ENCODE measurements at regions not wholly inside any gene's neighbourhood (a gene's known extent, or its start where the extent isn't known, plus 50 kb on each side); places are given as distances from the start of the nearest gene placed in this dataset.

GRCh38 chr9:88890546-88890945 lies 100.7 kb upstream of the S1PR3 start:
- H3K4me3 ChIP-seq (ENCODE audit: low read depth, low read length) = no peak overlapping the region
- TF ChIP-seq, protein P1, sequence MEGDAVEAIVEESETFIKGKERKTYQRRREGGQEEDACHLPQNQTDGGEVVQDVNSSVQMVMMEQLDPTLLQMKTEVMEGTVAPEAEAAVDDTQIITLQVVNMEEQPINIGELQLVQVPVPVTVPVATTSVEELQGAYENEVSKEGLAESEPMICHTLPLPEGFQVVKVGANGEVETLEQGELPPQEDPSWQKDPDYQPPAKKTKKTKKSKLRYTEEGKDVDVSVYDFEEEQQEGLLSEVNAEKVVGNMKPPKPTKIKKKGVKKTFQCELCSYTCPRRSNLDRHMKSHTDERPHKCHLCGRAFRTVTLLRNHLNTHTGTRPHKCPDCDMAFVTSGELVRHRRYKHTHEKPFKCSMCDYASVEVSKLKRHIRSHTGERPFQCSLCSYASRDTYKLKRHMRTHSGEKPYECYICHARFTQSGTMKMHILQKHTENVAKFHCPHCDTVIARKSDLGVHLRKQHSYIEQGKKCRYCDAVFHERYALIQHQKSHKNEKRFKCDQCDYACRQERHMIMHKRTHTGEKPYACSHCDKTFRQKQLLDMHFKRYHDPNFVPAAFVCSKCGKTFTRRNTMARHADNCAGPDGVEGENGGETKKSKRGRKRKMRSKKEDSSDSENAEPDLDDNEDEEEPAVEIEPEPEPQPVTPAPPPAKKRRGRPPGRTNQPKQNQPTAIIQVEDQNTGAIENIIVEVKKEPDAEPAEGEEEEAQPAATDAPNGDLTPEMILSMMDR (IDR thresholded peaks at IDR 0.05; ENCODE audit: control insufficient read depth, extremely low read depth, insufficient read depth) = no peak
- no peak for DNase-seq (ENCODE audit: low read depth)

GRCh38 chr9:88891040-88891439 lies 100.2 kb upstream of the S1PR3 start:
- DNase-seq (ENCODE audit: low read depth) = no peak
- TF ChIP-seq, protein P1 (IDR thresholded peaks at IDR 0.05; ENCODE audit: control insufficient read depth, extremely low read depth, insufficient read depth) = no peak

DNA sequence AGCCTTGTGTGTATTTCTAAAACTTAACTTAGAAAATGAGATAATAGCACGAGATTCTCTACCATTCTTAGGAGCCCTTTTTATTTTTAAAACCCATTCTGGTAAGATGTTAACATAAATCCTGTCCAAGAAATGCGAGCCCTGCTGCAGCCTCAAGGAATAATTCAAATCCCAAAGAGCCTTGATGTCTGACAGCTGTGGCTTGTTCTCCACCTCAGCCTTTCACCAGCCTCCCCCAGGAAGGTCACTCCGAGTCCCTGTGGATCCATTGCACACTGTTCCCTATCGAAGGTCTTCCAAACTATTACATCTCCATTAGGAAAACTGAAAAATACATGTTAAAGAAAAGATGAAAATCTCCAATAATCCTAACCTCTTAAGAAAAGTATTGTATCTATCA lies 98.5 kb upstream of the S1PR3 start:
- TF ChIP-seq, protein P1 (IDR thresholded peaks at IDR 0.05; ENCODE audit: control insufficient read depth, extremely low read depth, insufficient read depth) = no peak
- DNase-seq (ENCODE audit: low read depth) = no peak
- H3K4me3 ChIP-seq (ENCODE audit: low read depth, low read length) = no peak overlapping the region

More at GRCh38 chr9:88891040-88891439, 100.2 kb upstream of the S1PR3 start:
- H3K4me3 ChIP-seq (ENCODE audit: low read depth, low read length) = no peak overlapping the region

DNA sequence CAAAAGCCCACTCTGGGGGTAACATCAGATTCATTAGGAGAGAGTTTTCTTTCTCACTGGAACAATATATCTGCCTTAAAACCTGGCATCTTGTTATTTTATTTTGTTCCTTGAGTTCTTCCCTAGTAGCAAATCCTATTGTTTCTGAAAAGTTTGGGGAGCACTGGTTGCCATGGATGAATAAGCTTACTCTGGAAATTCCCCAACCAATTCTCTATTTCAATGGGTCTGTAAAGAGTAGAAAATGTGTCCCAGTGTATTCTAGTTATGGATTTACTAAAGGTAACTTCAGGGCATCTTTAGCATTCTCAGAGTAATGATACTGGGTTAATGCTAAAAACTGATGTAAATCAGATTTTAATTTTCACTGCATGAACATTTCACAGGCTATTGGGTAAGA lies 94.2 kb upstream of the S1PR3 start:
- no peak for DNase-seq (ENCODE audit: low read depth)
- TF ChIP-seq, protein P1 (IDR thresholded peaks at IDR 0.05; ENCODE audit: control insufficient read depth, extremely low read depth, insufficient read depth) = no peak
- H3K4me3 ChIP-seq (ENCODE audit: low read depth, low read length) = no peak overlapping the region

GRCh38 chr9:88898039-88898720 lies 93.1 kb upstream of the S1PR3 start:
- no peak overlapping the region for H3K4me3 ChIP-seq (ENCODE audit: low read depth, low read length)
- TF ChIP-seq, protein P1 (IDR thresholded peaks at IDR 0.05; ENCODE audit: control insufficient read depth, extremely low read depth, insufficient read depth) = no peak
- DNase-seq (ENCODE audit: low read depth) = no peak

DNA sequence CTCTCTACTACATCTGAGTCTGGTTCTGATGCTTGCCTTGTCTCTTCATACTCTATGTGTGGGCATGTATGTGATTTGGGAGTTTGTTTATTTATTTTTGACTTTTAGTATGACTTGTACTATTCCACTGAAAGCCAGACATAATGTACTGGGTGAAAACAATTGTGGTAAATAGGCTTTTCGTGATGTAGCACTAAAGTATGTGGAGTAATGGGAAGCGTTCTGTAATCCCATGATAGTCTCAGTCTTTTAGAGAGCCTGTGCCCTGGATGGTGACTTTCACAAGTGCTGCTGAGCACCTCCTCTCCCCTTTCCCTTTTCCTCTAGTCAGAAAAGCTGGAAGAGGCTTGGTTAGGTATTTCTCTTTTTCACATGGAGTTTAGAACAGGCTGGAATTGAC lies 85.8 kb upstream of the S1PR3 start:
- DNase-seq (ENCODE audit: low read depth) = no peak
- H3K4me3 ChIP-seq (ENCODE audit: low read depth, low read length) = no peak overlapping the region
- TF ChIP-seq, protein P1 (IDR thresholded peaks at IDR 0.05; ENCODE audit: control insufficient read depth, extremely low read depth, insufficient read depth) = no peak

DNA sequence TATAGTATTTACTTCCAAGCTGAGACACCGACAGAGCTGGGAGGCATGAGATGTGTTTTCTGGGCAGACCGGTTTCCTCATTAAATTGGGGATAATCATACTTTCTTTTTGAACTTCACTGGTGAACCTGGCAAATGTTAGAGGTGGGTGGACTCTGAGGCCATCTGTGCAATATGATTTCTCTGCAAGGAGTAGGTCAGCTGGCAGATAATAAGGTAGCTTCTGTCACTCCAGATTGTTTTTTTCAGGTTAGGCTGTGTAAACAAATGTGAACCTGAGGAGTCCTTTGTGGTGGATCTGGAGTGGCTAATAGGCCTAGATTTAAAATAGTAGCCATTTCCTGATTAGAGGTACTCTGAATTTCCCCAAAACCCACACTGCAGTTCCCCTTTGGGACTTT lies 75.4 kb upstream of the S1PR3 start:
- DNase-seq (ENCODE audit: low read depth) = peak; percentile 15
- TF ChIP-seq, protein P1 (IDR thresholded peaks at IDR 0.05; ENCODE audit: control insufficient read depth, extremely low read depth, insufficient read depth) = no peak
- H3K4me3 ChIP-seq (ENCODE audit: low read depth, low read length) = no peak overlapping the region
